ENCODE measurements at regions not wholly inside any gene's neighbourhood (a gene's known extent, or its start where the extent isn't known, plus 50 kb on each side); places are given as distances from the start of the nearest gene placed in this dataset.

GRCh38 chr6:20024978-20025377 lies 187.3 kb downstream of the MBOAT1 start:
- no peak for DNase-seq (ENCODE audit: low spot score)

- no peak for DNase-seq (ENCODE audit: low spot score)
Measured at GRCh38 chr6:20025681-20026080, 186.6 kb downstream of the MBOAT1 start.

GRCh38 chr6:20028143-20028542 lies 184.1 kb downstream of the MBOAT1 start:
- DNase-seq (ENCODE audit: low spot score): no peak

GRCh38 chr6:20028562-20028961 lies 183.7 kb downstream of the MBOAT1 start:
- DNase-seq (ENCODE audit: low spot score): no peak

DNA sequence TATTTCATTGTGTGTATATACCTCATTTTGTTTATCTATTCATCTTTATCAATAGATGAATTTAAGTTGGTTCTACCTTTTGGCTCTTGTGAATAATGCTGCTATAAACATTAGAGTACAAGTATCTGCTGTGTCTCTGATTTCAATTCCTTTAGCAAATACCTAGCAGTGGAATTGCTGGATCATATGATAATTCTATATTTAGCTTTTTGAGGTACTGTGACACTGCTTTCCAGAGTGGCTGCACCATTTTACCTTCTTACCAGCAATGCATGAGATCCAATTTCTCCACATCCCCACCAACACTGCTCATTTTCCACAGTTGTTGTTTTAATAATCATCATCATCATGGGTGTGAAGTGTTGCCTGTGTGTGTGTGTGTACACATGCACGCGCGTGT lies 182.3 kb downstream of the MBOAT1 start:
- no peak for DNase-seq (ENCODE audit: low spot score)

DNA sequence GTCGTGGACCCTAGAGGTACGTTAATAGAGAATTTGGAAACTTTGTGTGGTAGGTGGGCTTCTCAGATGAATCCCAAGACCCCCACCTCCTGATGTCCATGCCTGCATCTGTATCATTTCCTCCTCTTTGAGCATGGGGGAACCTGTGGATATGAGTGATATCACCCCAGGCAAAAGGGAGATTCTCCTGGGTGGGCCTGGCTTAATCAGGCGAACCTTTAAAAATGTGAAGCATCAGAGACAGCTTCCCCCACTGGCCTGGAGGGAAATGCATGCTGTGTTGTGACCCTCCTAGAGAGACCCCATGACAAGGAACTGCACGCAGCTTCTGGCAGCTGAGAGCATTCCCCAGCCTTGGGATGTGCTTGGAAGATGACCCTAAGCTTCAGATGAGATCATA lies 180.9 kb downstream of the MBOAT1 start:
- no peak for DNase-seq (ENCODE audit: low spot score)

DNA sequence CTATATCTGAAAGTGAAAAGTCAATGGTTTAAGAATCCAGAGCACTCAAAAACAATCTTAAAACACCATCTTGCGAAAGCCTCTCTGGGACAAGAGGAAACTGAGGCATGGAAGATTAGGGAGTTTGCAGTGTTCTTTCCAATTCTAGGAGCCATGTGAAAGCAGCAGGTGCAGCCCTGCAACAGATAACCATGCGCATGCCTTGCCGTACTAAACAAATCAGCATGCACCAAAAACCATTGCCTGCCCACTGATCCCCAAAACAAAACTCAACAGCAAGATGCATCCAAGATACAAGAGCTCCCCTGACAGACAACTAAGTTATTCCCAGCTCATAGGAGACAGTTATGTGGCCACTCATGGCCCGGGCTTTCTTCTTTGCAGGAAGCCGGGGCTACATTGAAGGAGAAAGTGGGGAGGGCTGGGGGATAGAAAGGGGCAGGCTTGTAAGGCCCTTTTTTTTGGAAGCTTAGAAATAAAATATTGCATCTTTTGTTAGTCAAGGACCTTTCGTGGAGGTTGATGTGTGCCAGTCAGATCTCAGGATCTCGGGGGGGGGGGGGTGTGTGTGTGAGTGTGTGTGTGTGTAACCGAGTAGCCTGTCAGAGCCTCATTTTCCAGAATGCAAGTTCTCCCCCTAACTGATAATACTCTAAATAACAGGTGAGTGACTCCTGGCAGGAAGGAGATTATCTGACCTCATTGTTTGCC lies 178.4 kb downstream of the MBOAT1 start:
- no peak for DNase-seq (ENCODE audit: low spot score)

- no peak for DNase-seq (ENCODE audit: low spot score)
Measured at GRCh38 chr6:20034408-20034769, 177.9 kb downstream of the MBOAT1 start.

DNA sequence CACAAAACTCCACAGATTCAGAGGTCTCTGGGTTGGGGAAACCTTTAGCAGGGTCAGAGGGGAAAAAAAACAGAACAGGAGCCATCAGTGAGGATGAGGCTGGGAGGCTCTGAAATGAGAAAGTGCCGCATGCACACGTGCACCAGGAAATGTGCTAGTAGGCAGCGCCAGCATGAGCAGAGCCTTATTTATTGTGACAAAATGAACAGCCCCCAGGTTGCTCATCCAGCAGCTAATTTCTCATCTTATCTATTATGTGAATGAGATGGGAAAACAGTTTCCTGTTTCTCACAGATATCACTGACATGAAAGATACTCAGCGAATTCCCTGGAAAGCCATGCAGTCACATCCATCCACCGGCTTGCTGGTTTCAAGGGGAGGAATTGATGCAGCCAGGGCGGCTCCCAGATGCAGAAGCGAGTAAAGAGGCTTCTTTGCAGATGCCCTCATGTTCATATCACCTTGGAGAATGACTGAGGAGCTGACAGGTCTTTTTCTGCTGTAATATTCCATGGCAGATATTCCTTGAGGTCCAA lies 176.1 kb downstream of the MBOAT1 start:
- DNase-seq (ENCODE audit: low spot score): no peak

DNA sequence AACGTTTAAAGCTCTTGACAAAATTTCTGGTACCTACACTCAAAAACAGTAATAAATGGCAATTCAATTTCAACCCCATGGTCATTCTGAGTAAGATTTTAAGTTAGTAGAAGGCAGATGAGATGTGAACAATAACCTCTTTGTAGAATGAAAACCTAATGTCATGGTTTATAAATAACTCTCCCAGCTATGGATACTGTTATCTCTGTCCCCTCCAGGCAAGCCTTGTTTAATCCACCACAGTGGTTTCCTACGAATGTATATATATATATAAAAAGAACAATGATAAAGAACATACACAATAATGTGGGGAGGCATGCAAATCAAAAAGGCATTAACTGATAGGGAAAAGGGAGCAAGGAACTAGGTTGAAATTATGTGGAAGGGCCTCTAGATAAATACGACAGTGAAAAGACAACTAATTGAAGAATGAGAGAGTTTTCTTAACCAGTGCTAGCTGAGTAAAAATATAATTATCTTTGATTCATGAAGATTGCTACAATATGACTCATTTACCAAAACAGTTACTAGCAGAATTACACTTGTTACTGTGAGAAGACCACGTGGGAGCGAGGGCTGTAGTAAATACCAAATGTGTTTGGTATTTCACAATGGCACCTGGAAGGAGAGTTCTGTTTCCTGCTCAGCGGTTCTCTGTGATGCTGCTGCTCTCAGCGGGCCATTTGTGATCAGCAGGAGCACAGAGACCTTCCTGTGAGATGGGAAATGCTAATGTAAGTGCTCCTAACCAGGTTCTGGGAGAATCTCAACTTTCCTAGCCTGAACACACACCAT lies 173.7 kb downstream of the MBOAT1 start:
- peak; percentile 17 for DNase-seq (ENCODE audit: low spot score)

- no peak for DNase-seq (ENCODE audit: low spot score)
Measured at GRCh38 chr6:20044883-20045282, 167.4 kb downstream of the MBOAT1 start.

Measured in activated CD4-positive, alpha-beta T cell treated with anti-CD3 and anti-CD28 coated beads, Interleukin-2, Interleukin-4, amounts not matched to agents 100 ng/mL and 50 ng/mL, durations not matched to agents 16 hours and 8 hours (primary cell).